ENCODE measurements at regions not wholly inside any gene's neighbourhood (a gene's known extent, or its start where the extent isn't known, plus 50 kb on each side); places are given as distances from the start of the nearest gene placed in this dataset.

DNA sequence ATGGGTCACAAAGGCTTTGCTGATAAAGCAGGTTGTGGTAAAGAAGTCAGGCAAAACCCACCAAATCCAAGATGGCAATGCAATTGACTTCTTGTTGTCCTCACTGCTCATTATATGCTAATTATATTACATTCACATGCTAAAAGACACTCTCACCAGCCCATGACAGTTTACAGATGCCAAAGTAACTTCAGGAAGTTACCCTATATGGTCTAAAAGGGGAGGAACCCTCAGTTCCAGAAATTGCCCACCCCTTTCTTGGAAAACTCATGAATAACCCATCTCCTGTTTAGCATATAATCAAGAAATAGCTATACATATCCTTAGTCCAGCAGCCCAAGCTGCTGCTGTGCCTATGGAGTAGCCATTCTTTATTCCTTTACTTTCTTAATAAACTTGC lies 501.1 kb downstream of the MEI4 start:
- Histone ChIP-seq H3K27ac (replicated peaks) (no peak overlapping the region), H3K4me3 (replicated peaks; ENCODE audit: insufficient read depth, low read length) (no peak overlapping the region), H3K27me3 (ENCODE audit: insufficient read depth, poor library complexity, severe bottlenecking) (no peaks in the 10 kb centered on the region)
- no peak for DNase-seq (ENCODE audit: low read depth in 1 of 2, low spot score in 1 of 2)
- TF ChIP-seq SPI1 (IDR thresholded peaks at IDR 0.05; ENCODE audit: borderline replicate concordance, low read depth) (no peak), GABPA (IDR thresholded peaks at IDR 0.05; ENCODE audit: low read depth) (no peak), POLR2AphosphoS5 (IDR thresholded peaks at IDR 0.05; ENCODE audit: low read depth) (no peak)
- TF ChIP-seq, protein P1, sequence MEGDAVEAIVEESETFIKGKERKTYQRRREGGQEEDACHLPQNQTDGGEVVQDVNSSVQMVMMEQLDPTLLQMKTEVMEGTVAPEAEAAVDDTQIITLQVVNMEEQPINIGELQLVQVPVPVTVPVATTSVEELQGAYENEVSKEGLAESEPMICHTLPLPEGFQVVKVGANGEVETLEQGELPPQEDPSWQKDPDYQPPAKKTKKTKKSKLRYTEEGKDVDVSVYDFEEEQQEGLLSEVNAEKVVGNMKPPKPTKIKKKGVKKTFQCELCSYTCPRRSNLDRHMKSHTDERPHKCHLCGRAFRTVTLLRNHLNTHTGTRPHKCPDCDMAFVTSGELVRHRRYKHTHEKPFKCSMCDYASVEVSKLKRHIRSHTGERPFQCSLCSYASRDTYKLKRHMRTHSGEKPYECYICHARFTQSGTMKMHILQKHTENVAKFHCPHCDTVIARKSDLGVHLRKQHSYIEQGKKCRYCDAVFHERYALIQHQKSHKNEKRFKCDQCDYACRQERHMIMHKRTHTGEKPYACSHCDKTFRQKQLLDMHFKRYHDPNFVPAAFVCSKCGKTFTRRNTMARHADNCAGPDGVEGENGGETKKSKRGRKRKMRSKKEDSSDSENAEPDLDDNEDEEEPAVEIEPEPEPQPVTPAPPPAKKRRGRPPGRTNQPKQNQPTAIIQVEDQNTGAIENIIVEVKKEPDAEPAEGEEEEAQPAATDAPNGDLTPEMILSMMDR (IDR thresholded peaks at IDR 0.05; ENCODE audit: insufficient read depth, low read length), result no peak
- TF ChIP-seq, protein P2, sequence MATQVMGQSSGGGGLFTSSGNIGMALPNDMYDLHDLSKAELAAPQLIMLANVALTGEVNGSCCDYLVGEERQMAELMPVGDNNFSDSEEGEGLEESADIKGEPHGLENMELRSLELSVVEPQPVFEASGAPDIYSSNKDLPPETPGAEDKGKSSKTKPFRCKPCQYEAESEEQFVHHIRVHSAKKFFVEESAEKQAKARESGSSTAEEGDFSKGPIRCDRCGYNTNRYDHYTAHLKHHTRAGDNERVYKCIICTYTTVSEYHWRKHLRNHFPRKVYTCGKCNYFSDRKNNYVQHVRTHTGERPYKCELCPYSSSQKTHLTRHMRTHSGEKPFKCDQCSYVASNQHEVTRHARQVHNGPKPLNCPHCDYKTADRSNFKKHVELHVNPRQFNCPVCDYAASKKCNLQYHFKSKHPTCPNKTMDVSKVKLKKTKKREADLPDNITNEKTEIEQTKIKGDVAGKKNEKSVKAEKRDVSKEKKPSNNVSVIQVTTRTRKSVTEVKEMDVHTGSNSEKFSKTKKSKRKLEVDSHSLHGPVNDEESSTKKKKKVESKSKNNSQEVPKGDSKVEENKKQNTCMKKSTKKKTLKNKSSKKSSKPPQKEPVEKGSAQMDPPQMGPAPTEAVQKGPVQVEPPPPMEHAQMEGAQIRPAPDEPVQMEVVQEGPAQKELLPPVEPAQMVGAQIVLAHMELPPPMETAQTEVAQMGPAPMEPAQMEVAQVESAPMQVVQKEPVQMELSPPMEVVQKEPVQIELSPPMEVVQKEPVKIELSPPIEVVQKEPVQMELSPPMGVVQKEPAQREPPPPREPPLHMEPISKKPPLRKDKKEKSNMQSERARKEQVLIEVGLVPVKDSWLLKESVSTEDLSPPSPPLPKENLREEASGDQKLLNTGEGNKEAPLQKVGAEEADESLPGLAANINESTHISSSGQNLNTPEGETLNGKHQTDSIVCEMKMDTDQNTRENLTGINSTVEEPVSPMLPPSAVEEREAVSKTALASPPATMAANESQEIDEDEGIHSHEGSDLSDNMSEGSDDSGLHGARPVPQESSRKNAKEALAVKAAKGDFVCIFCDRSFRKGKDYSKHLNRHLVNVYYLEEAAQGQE (IDR thresholded peaks at IDR 0.05; ENCODE audit: insufficient replicate concordance, low read depth), result no peak

DNA sequence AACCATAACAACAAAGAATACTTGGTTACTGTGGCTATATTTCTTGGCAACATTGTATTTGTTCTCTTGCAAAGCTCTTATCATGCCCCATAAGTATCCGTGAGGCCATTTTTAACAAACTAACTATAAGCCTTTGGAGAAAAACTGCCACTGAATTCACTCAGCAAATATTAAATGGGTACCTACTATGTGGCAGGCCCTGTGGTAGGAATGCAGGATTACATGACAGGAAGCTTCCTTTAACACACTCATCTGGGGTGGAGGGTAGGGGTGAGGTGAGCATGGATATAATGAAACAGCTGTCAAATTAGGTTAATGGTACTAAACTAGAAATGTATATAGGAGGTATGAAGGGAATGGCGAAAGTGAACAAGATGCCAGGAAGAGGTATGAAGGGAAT lies 504.8 kb downstream of the MEI4 start:
- Histone ChIP-seq H3K27ac (replicated peaks) (no peak overlapping the region), H3K4me3 (replicated peaks; ENCODE audit: insufficient read depth, low read length) (no peak overlapping the region), H3K27me3 (ENCODE audit: insufficient read depth, poor library complexity, severe bottlenecking) (no peaks in the 10 kb centered on the region)
- DNase-seq (ENCODE audit: low read depth in 1 of 2, low spot score in 1 of 2), result no peak
- TF ChIP-seq SPI1 (IDR thresholded peaks at IDR 0.05; ENCODE audit: borderline replicate concordance, low read depth) (no peak), GABPA (IDR thresholded peaks at IDR 0.05; ENCODE audit: low read depth) (no peak), POLR2AphosphoS5 (IDR thresholded peaks at IDR 0.05; ENCODE audit: low read depth) (no peak)
- TF ChIP-seq, protein P1 (IDR thresholded peaks at IDR 0.05; ENCODE audit: insufficient read depth, low read length), result no peak
- TF ChIP-seq, protein P2 (IDR thresholded peaks at IDR 0.05; ENCODE audit: insufficient replicate concordance, low read depth), result no peak

DNA sequence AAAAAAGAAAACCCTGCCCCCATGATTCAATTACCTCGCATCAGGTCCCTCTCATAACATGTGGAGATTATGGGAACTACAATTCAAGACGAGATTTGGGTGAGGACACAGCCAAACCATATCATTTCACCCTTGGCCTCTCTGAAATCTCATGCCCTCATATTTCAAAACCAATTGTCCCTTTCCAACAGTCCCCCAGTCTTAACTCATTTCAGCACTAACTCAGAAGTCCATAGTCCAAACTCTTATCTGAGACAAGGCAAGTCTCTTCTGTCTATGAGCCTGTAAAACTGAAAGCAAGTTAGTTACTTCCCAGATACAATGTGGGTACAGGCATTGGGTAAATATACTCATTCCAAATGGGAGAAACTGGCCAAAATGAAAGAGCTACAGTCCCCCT lies 536.1 kb downstream of the MEI4 start:
- TF ChIP-seq, protein P2 (IDR thresholded peaks at IDR 0.05; ENCODE audit: insufficient replicate concordance, low read depth), result no peak
- TF ChIP-seq SPI1 (IDR thresholded peaks at IDR 0.05; ENCODE audit: borderline replicate concordance, low read depth) (no peak), POLR2AphosphoS5 (IDR thresholded peaks at IDR 0.05; ENCODE audit: low read depth) (no peak)

More for the DNA sequence above, 536.1 kb downstream of the MEI4 start:
- Histone ChIP-seq H3K27me3 (ENCODE audit: insufficient read depth, poor library complexity, severe bottlenecking) (no peaks in the 10 kb centered on the region), H3K27ac (replicated peaks) (no peak overlapping the region), H3K4me3 (replicated peaks; ENCODE audit: insufficient read depth, low read length) (no peak overlapping the region)
- DNase-seq (ENCODE audit: low read depth in 1 of 2, low spot score in 1 of 2), result no peak
